Fibroblast of peridontal ligament (primary cell): ENCODE measurements at regions not wholly inside any gene's neighbourhood (a gene's known extent, or its start where the extent isn't known, plus 50 kb on each side); places are given as distances from the start of the nearest gene placed in this dataset.

Experiments
- DNase-seq: peaks from one replicate; pipeline ENCODE4 v3.0.0-alpha.2; 2010; ENCODE audit errors: extremely low read depth

DNA sequence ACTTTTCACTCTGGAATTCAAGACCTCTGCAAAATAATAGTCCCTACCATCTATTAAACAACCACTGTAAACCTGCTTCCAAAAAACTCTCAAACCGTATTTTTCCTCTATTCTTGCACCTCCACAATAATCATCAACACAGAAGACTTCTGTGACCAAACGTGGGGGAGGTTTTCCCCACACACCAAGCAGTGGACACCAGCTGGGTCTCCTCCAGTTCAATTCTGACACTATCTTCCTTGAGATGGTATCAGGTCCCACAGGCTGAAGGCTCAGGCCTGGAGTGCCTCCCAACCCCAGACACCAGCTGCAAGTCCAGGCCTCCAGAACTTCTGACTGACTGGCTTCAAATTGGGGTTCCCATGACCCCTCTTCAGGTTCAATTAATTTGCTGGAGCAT lies 89.6 kb upstream of the RAP2B start:
- DNase-seq, result no peak

DNA sequence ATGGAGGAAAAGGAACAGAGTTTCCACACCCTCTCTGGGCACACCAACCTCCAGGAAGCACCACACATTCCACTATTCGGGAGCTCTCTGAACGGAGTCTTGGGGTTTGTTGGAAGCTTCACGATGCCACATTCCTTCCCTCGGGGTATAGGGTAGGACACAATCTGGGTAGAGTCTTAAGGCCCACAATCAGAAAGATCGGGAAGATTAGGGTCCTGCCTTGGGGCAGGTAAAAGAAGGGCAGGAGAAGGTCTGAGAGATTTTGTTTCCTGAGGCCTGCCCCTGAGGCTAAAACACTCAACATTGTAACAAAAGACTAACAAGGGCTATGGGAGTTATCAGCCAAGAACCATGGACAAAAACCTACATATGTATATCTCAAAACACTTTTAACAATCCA lies 89.2 kb upstream of the RAP2B start:
- no peak for DNase-seq

DNA sequence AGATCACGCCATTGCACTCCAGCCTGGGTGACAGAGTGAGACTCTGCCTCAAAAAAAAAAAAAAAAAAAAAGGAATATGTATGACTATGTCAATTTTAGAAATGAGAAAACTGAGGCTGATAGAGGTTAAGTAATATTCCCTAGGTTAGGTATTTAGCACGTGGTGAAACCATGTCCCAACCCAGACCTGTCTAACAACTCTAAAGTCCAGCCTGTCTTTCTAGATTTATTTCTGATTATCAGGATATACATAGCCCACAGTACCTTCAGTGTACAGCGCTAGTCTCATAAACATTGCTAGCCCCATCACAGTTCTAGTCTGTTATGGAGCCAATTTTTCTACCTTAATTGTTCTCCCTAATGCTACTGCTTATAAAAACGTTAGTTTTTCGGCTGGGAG lies 88.4 kb upstream of the RAP2B start:
- DNase-seq, result no peak

DNA sequence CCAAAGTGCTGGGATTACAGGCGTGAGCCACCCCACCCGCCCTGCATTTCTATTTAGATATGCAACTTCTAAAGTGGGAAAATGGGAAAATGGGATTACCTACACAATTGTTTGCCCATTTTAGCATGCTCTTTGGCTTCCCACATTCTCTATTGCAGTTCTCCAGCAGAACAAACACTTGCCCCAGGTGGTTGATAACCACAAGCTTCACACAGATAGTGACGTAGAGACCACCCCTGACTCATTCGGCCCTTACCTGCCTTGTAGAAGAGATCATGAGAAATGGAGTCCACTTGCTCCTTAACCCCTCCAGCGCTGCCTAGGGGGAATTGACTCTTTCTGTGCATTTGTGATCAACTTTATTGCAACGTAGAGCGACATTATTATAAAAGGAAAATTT lies 83.2 kb upstream of the RAP2B start:
- no peak for DNase-seq

DNA sequence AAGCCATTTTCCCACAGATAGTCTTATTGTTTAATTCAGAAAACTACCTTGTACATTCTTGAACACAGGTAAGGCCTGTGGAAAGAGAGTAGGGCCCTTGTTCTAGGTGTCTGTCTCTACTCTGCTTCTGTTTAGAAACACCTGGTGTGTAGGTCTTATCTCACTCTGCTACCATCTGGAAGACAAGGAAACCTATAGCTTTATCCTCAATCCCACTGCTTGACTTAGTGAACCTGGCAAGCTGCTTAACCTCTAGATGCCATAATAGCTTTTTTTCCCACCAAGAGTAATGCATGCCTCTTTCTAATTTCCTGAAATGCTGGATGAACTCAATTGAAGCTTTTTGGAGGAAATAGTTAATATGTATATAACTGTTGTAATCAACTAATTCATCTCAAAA lies 82.6 kb upstream of the RAP2B start:
- no peak for DNase-seq

DNA sequence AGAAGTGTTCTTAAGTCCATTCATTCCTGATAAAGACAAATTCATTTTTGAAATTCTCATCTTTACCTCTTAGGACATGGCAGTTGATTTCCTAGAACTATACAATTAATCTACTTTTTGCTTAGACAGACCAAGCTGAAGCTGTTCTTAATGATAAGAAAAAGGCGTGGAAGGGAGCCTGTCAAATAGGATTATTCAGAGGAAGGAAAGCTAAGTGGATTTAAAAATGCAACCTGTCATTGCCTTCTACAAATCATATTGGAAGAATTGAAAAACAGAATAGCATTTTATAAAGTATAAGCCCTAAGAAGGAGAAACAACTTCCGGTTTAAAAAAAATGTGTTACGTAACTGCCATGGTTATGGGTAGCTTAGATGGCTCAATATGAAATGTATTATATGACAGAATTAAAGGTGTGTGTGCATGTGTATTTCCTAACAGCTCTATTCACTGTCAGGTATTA lies 81.2 kb upstream of the RAP2B start:
- DNase-seq, result no peak

DNA sequence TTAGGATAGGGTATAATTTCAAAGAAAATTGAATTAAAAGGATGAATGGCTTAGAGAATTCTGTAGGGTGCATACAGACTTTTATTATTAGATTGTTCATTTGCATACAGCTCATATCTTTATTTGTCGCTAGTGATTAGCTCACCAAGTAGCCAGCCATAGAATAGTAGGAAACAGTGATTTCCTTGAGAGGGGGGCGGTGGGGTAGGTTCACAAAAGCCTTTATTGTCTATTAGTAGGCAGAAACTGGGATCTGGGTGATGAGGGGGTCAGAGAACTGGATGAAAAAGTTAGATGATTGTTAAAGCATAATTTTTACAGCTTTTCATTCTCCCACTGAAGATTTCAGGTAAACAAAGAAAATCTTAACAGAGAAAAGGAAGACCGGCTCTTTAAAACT lies 77.6 kb upstream of the RAP2B start:
- DNase-seq, result no peak

DNA sequence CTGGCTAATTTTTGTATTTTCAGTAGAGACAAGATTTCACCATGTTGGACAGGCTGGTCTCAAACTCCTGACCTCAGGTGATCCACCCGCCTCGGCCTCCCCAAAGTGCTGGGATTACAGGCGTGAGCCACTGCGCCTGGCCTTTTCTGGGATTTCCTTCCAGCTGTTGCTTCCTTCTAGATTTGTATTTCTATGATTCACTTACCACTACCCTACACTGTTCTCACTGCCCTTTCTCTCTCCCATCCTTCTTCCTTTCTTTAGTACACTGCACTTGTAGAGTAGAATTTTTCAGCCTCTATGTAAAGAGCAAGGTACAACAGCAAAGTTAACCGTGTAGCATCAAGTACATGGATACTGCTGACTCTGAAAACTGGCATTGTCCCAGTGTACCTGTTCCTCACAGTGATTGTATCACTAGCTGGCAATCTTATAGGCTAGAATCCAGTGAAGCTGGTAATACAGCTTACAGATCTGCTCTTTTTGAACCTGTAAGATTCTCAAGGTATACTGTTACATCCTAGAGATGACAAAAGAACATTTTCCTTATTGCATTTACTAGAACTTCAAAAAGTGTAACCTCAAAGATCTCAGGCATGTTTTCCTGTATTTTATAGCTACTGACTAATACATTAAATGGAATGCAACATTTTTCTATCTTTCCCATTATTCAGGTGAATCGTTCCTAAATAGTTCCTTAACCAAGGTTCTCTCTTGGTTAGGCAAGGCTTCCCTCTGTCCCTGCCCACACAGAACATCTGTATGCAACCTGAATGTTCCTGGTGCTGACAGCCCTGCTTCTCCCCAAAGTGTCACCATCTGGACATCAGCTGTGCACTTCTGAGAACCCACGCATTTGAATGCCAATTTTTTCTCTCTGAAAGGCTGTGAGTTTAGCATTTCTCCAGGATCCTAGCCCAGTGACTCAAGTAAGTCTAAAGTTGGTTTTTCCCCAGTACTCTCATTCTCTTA lies 74.1 kb upstream of the RAP2B start:
- DNase-seq, result peak; percentile 82

DNA sequence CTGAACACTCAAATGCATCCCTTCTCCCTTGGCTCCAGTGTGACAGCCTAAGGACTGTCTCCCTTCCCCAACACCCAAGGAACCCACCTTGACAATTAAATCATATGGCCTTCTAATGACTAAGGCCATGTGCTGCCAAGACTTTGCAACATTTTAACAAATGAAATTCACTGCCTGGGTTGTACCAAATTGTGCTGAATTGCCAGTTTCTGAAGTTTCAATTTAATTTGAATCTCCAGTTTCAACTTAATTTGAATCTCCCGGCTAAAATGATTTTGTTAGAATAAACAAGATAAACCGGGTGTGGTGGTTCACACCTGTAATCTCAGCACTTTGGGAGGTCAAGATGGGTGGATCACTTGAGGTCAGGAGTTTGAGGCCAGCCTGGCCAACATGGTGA lies 72.4 kb upstream of the RAP2B start:
- no peak for DNase-seq

DNA sequence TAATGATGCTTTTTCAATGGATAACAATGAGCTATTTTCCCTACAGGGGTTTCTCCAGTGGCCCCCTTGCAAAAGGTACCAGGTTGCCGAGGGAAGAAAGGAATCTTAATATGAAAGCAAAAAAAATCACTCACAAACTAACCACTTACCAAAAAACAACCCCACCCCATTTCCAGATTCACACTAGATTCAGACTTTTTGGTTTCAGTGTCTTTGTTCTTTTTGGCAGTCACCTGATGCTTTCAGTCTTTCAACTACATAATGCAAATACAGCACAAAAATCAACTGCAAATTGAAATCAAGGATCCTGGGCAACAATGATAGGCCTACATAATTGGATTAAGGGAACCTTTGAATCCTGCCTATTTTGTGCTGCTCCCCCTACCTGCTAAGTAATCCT lies 71.1 kb upstream of the RAP2B start:
- DNase-seq, result no peak

DNA sequence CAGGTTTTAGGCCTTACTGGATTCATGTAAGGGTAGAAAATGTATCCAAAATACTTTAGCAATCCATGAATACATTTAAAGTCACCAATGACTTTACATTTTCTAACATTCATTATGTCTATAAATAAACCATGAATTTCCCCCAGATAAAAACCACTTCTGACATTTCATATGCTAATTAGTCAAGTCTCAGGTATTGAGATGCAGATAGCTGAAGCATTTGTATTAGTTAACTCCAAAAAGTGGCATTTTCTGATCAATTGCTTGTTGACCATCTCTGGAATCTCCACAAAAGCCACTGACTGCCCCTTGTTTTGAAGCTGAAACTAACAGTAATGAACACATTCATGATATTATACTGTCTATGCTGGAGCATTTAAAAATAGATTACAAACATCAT lies 68.4 kb upstream of the RAP2B start:
- no peak for DNase-seq

DNA sequence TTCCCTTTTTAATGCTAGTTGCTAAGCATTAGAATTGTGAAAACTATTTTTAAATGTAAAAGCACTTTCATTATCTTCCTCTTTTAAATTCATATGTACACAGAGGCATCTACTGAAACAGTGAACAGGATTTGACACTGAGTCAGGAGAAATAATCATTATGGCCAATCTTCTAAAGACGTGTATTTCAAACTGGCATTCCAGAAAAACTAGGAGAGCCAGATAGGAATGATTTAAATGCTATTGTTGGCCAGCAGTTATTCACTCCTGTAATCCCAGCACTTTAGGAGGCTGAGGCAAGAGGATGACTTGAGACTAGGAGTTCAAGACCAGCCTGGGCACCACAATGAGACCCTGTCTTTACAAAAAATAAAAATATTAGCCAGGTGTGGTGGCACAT lies 67.6 kb upstream of the RAP2B start:
- peak; percentile 26 for DNase-seq

DNA sequence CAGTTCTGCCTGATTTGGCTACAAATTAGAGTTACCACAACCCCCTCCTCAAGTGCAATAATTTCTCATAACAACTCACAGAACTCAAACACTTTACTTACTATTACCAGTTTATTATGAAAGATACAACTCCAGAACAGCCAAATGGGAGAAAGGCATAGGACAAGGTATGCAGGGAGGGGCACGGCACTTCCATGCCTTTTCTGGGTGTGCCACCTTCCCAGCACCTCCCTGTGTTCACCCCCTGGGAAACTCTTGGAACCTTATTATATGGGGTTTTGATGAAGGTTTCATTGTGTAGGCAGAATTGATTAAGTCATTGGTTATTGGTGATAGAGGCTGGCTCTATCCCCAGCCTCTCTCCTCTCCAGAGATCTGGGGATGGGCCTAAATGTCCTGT lies 66.6 kb upstream of the RAP2B start:
- no peak for DNase-seq

DNA sequence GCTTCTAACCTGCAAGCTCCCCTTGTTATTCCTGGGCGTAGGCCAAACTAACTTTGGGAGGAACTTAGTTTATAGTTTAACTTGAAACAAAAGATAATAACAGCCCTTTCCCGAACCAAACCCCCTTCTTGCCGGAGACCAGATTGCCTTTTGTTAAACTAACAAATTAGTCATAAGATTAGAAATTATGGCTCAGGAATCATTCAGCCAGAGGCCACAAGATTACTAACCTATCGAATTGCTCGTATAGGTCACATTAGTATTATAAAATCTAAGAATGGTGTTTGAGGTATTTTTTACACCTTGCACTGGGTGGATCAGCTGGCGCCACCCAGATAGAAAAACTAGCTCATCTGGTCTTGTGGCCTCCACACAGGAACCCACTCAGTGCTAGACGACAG lies 65.3 kb upstream of the RAP2B start:
- DNase-seq, result no peak

DNA sequence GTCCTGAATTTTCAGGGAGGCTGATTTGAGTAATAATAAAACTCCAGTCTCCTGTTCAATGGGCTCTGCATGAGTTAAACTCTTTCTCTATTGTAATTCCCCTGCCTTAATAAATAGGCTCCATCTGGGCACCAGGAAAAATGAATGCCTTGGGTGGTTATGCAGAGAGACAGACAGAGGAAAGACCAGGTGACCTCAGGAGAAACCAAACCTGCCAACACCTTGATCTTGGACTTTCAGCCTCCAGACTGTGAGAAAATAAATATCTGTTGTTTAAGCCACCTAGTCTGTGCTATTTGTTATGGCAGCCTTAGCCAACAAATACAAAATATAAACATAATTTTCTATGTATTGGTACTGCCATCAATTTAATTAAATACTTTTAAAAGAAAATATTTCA lies 64.8 kb upstream of the RAP2B start:
- DNase-seq, result no peak

DNA sequence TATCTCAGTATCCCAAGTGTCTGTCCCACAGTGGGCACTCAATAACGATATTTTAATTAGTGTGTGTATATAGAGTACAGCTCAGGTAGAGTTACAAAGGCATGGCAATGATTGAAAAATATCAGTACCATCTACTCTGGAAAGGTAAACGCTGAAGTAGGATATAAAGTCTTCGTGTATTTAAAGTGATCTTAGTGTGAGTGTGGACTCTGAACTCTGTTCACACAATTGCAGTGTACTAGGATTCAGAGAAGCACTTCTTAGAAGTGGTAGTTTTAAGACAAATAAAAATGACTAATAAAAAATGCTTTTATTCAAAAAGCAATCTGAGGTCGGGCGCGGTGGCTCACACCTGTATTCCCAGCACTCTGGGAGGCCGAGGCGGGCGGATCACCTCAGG lies 62.9 kb upstream of the RAP2B start:
- DNase-seq, result no peak

DNA sequence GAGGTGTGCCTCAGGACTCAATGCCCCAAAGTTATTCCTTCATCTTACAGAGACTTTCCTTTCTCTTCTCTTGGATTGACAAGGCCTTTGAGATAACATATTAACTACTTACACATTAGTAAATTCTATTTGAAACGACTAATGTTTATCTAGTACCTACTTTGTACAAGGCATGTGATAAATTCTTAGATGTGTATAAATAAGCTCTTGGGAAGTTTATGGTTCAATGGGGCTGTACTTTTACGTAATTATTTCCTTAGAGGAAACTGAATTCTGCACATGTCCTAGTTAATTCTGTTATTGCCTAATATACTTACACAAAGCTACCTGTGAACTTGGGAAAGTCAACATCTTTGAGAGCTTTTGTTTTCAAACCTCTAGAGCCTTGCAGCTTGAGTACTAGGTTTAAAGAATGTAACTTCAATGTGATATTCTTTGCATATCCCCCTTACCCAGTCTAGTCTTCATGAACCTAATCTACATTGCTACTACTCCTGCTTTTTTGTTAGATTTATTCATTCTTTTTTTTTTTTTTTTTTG lies 58.5 kb upstream of the RAP2B start:
- no peak for DNase-seq

DNA sequence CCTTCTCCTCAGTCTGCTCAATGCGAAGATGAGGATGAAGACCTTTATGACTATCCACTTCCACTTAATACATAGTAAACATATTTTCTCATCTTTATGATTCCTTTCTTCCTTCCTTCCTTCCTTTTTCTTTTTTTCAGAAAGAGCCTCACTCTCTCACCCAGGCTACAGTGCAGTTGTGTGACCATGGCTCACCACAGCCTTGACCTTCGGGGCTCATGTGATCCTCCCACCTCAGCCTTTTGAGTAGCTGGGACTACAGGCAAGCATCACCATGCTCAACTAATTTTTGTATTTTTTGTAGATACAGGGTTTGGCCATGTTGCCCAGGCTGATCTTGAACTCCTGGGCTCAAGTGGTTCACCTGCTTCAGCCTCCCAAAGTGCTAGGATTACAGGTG lies 52.0 kb upstream of the RAP2B start:
- DNase-seq, result no peak

DNA sequence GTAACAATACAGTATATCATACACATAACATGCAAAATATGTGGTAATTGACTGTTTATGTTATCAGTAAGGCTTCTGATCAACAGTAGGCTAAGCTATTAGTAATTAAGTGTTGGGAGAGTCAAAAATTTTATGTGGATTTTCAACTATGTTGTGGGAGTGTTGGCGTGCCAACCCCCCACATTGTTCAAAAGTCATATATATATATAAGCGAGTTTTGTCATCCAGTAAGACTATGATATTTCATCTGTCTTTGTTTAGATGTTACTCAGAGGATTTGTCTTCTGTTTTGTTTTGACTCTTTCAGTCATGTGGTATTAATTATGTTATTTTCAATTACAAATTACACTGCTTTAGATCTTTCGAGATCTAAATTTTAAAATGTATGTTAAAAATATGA lies 51.0 kb upstream of the RAP2B start:
- DNase-seq, result peak; percentile 29
